Colonic mucosa (tissue), 4 donors: ENCODE measurements at regions not wholly inside any gene's neighbourhood (a gene's known extent, or its start where the extent isn't known, plus 50 kb on each side); places are given as distances from the start of the nearest gene placed in this dataset.
"Not testable (repeated sequence)": the region's sequence is repeated elsewhere in the genome, so short reads cannot be mapped to it uniquely, and the experiment has no call there.

Experiments
- DNase-seq: peaks from one replicate; pipeline ENCODE4 v3.0.0-alpha.2; 2020
- H3K27ac ChIP-seq: fragments of 200-600 bp; one replicate; pipeline ENCODE4 v1.8.0; 2021
- H3K27me3 ChIP-seq: fragments of 200-600 bp; one replicate; pipeline ENCODE4 v1.8.0; 2021
- H3K36me3 ChIP-seq: fragments of 200-600 bp; one replicate; pipeline ENCODE4 v1.8.0; 2021
- H3K4me1 ChIP-seq: fragments of 200-600 bp; one replicate; pipeline ENCODE4 v1.8.0; 2021; ENCODE audit warnings: mild to moderate bottlenecking
- H3K4me3 ChIP-seq: fragments of 200-600 bp; one replicate; pipeline ENCODE4 v1.8.0; 2021
- H3K9ac ChIP-seq, 2 donors: one replicate each; pipeline ENCODE4 v1.7.0; 2013; ENCODE audit warnings: control low read depth in 2 of 2, low read depth in 2 of 2, low read length in 2 of 2
- H3K9me3 ChIP-seq: fragments of 200-600 bp; one replicate; pipeline ENCODE4 v1.8.0; 2021
- intact Hi-C: fragments of 100-400 bp; cut with DNase I; formaldehyde crosslinking; loops from one replicate; pipeline ENCODE4 v1.14.1; 2022
- TF ChIP-seq, protein P1 (sequence below): fragments of 200-600 bp; IDR thresholded peaks from one replicate; pipeline ENCODE4 v1.8.0; 2022; ENCODE audit warnings: antibody characterized with exemption, mild to moderate bottlenecking
- donor health status: healthy.
- donor health status: DM: no; HTN: no; CAD: no.
- donor health status: DM: no; HTN: no; CAD: no.

DNA sequence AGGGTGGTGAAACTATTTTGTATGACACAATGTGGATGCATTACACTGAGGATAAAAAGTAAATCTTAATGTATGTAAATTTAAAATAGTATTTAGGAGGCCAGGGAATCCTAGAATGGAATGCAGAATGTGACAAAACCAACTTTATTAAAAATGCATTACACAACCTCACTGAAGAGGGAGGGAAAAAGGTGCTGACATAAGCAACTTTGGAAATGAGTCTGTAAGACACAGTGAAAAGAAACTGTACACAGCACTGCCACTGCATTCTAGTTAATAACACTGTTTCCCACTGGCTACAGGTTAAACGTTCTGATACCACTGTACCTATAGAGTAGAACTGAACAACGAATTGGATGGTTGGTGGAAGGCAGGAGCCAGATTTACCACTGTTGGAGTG lies 308.8 kb upstream of the DPP6 start:
- DNase-seq, H3K9ac ChIP-seq, H3K27ac ChIP-seq, H3K27me3 ChIP-seq, H3K4me3 ChIP-seq, H3K36me3 ChIP-seq, H3K4me1 ChIP-seq, intact Hi-C loops, H3K9me3 ChIP-seq: not testable (repeated sequence)

DNA sequence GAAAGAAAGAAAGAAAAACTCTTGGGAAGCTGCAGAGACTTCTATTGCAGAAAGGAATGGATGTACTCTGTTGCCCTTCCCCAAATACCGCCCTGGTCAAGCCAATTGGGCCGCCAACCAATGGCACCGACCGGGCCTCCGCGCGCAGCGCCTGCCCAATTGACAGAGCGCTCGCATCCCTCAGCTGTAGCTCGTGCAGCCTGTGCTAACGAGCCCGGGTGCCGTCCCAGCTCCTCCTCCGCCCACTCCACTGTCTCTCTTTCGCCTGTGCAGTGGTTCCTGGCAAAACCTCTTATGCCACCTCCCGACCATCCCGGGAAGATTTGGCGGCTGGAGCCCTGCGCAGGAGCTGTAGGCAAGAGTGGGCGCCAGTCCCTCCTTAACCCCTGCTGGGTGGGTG lies 304.2 kb upstream of the DPP6 start:
- H3K27ac ChIP-seq, H3K4me3 ChIP-seq, H3K4me1 ChIP-seq, DNase-seq, H3K9me3 ChIP-seq, H3K9ac ChIP-seq, H3K27me3 ChIP-seq, intact Hi-C loops, H3K36me3 ChIP-seq: not testable (repeated sequence)

DNA sequence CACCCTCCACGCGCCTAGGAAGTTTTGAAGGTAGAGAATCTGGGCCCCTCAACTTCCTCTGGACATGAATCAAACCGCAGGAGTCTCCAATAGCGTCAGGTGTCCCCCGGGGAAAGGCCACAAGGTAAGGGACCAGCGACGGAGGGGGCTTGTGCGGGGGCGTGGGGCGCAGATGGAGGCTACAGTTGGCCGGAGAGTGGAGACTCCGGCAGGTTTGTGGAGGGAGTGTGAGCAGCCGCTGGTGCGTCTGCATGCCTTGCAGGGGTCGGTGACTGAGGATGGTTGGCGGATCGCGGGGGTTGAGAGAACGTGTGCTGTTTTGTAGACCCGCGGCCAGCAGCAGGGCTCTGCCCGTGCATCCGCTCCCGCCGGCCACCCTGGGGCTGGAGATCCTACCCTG lies 303.3 kb upstream of the DPP6 start:
- H3K9ac ChIP-seq, H3K27me3 ChIP-seq, DNase-seq, H3K4me3 ChIP-seq, H3K27ac ChIP-seq, H3K4me1 ChIP-seq, H3K36me3 ChIP-seq, H3K9me3 ChIP-seq, intact Hi-C loops: not testable (repeated sequence)

DNA sequence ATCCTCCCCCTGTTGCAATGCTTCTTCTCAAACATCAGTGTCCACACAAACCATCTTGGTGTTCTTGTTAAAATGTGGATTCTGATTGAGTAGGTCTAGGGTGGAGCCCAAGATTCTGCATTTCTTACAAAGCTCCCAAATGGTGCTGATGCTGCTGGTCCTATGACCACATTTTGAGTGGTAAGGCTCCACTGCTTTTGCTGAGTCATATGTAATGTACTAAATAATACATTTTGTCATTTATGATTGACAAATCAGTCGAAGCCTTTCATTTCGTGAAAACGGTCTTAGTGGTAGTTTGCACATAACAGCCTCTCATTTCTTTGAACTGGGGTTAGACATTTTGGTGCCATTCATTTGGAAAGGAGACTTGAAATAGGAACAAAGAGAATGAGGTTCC lies 286.3 kb upstream of the DPP6 start:
- H3K9ac ChIP-seq, H3K36me3 ChIP-seq, H3K27me3 ChIP-seq, H3K4me1 ChIP-seq, H3K9me3 ChIP-seq, DNase-seq, intact Hi-C loops, H3K27ac ChIP-seq, H3K4me3 ChIP-seq: not testable (repeated sequence)

DNA sequence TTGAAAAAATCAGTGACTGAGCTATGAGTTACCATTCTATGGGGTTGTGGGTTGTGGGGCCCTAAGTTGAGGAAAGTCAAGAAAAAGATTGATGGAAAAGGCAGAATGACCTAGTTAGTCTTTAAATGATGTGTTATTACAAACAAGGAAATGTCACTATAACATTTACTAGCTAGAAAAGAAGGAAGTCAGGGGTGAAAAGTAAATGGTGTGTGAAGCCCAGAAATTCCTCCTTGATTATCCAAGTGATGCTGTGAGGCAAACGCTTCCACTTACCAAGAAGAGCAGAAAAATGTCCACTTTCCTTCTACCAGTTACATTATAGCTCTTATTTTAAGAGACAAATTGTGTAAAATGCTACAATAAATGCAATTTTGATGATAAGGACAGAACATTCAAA lies 285.3 kb upstream of the DPP6 start:
- H3K4me3 ChIP-seq, H3K9ac ChIP-seq, H3K4me1 ChIP-seq, H3K9me3 ChIP-seq, H3K36me3 ChIP-seq, intact Hi-C loops, H3K27ac ChIP-seq, H3K27me3 ChIP-seq, DNase-seq: not testable (repeated sequence)

DNA sequence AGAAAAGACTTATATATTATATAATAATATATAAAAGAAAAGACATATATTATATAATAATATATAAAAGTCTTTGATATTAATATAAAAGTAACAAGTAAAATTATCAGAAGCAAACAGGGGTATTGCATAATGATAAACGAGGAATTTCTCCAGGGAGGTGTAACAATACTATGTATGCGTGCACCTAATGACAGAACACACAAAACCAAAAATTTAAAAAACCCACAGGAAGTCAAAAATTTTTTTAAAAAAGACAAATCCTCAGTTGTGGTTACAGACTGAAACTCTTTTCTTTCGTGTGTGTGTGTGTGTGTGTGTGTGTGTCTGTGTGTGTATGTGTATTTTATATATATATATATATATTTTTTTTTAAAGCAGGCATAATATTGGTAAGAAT lies 279.2 kb upstream of the DPP6 start:
- Histone ChIP-seq H3K4me1 (no peaks in the 10 kb centered on the region), H3K27me3 (no peaks in the 10 kb centered on the region), H3K4me3 (no peak overlapping the region), H3K9ac (no peak overlapping the region), H3K9me3 (no peaks in the 10 kb centered on the region), H3K36me3 (no peaks in the 10 kb centered on the region), H3K27ac (no peak overlapping the region)
- DNase-seq = no peak
- intact Hi-C loops = no loop called here
- TF ChIP-seq, protein P1, sequence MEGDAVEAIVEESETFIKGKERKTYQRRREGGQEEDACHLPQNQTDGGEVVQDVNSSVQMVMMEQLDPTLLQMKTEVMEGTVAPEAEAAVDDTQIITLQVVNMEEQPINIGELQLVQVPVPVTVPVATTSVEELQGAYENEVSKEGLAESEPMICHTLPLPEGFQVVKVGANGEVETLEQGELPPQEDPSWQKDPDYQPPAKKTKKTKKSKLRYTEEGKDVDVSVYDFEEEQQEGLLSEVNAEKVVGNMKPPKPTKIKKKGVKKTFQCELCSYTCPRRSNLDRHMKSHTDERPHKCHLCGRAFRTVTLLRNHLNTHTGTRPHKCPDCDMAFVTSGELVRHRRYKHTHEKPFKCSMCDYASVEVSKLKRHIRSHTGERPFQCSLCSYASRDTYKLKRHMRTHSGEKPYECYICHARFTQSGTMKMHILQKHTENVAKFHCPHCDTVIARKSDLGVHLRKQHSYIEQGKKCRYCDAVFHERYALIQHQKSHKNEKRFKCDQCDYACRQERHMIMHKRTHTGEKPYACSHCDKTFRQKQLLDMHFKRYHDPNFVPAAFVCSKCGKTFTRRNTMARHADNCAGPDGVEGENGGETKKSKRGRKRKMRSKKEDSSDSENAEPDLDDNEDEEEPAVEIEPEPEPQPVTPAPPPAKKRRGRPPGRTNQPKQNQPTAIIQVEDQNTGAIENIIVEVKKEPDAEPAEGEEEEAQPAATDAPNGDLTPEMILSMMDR = no peak

DNA sequence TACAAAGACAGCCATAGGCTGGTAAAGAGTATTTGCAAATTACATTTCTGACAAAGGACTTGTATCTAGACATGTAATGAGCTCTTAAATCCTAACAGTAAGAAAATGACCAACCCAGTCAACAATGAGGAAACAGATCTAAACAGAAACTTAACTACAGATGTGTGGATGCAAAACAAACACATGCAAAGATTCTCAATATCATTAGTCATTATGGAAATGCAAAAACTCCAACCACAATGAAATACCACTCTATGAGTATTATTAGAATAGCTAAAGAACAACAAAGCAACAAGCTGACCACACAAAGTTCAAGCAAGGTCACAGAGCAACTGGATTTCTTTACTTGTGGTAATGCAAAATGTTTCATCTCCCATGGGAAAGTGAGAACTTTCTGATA lies 275.3 kb upstream of the DPP6 start:
- H3K4me1 ChIP-seq, H3K27me3 ChIP-seq, intact Hi-C loops, H3K27ac ChIP-seq, H3K9ac ChIP-seq, H3K36me3 ChIP-seq, DNase-seq, H3K9me3 ChIP-seq, H3K4me3 ChIP-seq: not testable (repeated sequence)

DNA sequence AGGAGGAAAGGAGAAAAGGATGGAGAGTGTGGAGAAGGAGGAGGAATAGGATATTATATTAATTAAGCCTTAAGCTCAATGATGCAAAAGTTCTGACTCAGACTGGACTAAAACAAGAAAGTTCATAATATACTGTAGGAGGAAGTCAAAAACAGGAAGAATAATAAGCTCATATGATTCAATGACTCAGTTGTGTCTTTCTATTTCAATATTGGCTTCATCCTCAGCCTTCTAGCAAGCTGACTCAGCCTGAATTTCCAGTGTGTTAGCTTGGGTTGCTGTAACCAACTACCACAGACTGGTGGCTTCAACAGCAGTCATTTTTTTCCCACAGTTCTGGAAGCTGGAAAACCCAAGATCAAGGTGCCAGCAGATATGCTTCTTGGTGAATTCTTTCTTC lies 254.8 kb upstream of the DPP6 start:
- H3K4me3 ChIP-seq, DNase-seq, H3K27ac ChIP-seq, H3K9ac ChIP-seq, H3K9me3 ChIP-seq, H3K36me3 ChIP-seq, H3K27me3 ChIP-seq, intact Hi-C loops, H3K4me1 ChIP-seq: not testable (repeated sequence)

DNA sequence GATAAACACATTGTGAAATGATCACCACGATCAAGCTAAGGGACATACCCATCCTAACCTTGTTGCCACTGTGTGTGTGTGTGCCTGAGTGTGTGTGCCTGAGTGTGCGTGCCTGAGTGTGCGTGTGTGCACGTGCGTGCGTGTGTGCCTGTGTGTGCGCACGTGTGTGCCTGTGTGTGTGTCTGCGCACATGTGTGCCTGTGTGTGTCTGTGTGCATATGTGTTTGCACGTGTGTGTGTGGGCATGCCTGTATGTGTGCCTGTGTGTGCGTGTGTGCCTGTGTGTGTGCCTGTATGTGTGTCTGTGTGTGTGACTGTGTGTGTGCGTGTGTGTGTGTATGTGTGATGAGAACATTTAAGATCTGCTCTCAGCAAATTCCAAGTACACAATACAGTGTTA lies 244.1 kb upstream of the DPP6 start:
- H3K9ac ChIP-seq = no peak overlapping the region
- no peak overlapping the region for H3K27ac ChIP-seq
- H3K36me3 ChIP-seq = no peaks in the 10 kb centered on the region
- no peak for DNase-seq
- no peak overlapping the region for H3K4me3 ChIP-seq
- intact Hi-C loops = no loop called here
- TF ChIP-seq, protein P1 = no peak
- no peaks in the 10 kb centered on the region for H3K27me3 ChIP-seq
- H3K4me1 ChIP-seq = no peaks in the 10 kb centered on the region
- H3K9me3 ChIP-seq = no peaks in the 10 kb centered on the region
